VCaP (cell line): ENCODE measurements at regions not wholly inside any gene's neighbourhood (a gene's known extent, or its start where the extent isn't known, plus 50 kb on each side); places are given as distances from the start of the nearest gene placed in this dataset.
"Not testable (repeated sequence)": the region's sequence is repeated elsewhere in the genome, so short reads cannot be mapped to it uniquely, and the experiment has no call there.

ENCODE experiments used
- H3K27ac ChIP-seq: fragments of 450-650 bp; 2 replicates; pipeline ENCODE4 v1.5.1; 2017
- CTCF ChIP-seq: fragments of 450-650 bp; conservative IDR thresholded peaks from 2 replicates; pipeline ENCODE4 v1.5.1; 2017; ENCODE audit warnings: mild to moderate bottlenecking, moderate library complexity

GRCh38 chr5:12865529-12865928 is 961.3 kb upstream of the CTNND2 start:
- H3K27ac ChIP-seq, result no peak overlapping the region
- no peak for TF ChIP-seq CTCF

DNA sequence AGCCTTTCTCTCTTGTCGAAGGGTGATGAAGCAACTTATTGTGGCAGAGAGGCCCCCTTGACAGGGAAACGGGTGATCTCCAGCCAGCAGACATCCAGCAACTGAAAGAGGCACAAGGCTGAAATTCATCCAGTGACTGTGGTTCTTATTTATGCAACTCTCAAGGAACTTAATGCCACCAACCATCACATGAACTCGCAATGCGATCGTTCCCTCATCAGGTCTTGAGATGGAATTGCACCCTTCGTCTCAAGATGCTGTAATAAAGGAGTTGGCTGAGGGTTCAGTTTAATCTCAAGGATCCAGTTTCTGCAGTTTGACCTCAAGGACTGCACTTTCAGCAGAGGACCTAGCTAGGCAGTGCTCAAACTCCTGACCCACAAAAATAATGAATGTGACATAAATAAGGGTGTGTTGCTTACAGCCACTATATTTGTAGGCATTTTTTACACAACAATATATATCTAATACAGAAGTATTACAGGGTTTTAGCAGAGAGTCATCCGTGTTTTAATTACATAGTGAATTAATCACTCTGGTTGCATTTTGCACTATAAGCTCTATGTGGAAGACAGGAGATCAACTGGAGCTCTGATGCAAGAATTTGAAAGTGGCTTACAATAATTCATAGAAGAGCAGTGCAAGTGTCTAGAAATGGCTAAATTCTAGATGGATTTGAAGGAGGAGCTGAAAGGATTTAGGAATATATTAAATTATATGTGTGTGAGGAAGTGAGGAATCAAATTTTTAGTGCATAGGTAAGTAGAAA is 957.8 kb upstream of the CTNND2 start:
- no peak overlapping the region for H3K27ac ChIP-seq
- TF ChIP-seq CTCF, result no peak

DNA sequence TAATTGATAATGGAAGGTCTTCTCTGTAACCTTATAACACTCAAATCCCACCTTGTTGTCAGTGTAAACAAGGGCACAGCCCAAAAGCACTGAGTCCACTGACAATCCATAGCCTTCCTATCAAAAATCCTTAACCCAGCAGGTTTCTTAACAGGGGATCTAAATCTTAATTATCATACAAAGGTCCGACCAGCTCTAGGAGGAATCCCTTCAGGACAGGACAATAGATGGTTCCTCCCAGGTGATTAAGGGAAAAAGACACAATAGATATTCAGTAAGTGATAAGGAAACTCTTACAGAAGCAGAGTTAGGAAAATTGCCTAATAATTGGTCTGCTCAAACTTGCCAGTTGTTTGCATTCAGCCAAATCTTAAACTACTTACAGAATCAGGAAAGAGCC is 951.9 kb upstream of the CTNND2 start:
- H3K27ac ChIP-seq, result not testable (repeated sequence)

DNA sequence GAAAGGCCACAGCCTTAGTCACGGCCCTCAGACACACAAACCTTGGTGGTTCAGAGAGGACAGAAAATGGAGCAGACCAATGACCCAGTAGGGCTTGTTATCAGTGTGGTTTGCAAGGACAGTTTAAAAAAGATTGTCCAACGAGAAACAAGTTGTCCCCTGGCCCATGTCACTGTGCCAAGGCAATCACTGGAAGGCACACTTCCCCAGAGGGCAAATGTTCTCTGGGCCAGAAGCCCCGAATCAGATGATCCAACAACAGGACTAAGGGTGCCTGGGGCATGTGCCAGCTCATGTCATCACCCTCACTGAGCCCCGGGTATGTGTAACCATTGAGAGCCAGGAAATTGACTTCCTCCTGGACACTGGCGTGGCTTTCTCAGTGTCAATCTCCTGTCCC is 950.1 kb upstream of the CTNND2 start:
- no peak for TF ChIP-seq CTCF
- no peak overlapping the region for H3K27ac ChIP-seq

DNA sequence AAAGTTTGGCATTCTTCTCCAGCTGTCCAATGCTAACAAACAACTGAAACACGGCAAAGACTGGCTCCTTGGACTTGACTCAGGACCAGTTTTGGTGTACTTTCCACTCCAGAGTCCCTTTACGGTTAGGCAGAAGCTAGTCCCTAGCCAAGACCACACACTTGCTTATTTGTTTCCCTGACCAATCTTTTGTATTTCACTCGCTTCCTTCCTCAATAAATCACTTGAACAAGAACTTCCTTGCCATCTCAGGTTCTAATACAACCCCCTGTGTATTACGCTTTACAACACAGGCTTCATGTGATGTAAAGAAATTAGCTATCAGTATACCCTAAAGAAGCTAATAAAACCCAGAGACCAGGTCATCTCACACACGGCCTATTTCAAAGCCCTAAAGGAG is 947.5 kb upstream of the CTNND2 start:
- no peak for TF ChIP-seq CTCF
- H3K27ac ChIP-seq, result no peak overlapping the region

DNA sequence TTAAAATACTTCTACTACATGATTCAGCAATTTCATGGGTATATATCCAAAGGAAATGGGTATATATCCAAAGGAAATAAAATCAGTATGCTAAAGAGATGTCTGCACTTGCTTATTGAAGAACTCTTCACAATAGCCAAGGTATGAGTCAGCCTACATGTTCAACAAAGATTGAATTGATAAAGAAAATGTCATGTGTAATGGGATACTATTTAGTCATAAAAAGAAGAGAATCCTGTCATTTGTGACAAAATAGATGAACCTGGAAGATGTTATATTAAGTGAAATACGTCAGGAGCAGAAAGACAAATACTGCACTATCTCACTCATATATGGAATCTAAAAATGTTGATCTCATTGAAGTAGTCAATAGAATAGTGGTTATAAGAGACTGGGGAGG is 944.5 kb upstream of the CTNND2 start:
- TF ChIP-seq CTCF, result no peak
- H3K27ac ChIP-seq, result no peak overlapping the region

DNA sequence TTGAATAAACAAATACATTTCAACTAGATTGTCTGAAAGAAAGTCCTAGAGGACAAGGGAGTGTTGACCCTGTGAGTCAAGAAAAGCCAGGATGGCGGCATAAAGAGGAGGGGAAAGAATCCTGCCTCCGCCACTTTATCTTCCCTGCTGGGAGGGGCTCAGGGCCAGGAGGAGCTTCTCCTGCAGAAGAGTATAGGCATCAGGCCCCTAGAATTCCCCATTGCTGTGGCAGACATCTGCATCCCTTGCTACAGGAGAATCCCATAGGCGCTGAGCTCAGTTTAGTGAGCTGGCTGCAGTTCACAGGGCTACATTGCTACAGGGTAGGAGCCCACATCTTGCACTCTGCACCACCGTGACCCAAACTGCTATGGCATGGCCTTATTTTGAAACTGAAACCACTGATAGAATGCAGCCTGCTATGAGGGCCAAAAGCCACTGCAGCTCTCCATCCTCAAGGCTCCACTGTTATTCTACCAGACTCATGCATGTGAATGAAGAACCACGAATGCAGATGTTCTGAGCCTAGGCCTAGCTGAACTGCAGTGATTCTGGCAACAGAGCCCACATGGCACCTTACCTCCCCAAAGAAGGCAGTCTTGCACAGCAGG is 941.4 kb upstream of the CTNND2 start:
- no peak for TF ChIP-seq CTCF
- no peak overlapping the region for H3K27ac ChIP-seq

- no peak for TF ChIP-seq CTCF
- H3K27ac ChIP-seq, result no peak overlapping the region
Observed at GRCh38 chr5:12840972-12841371, 936.7 kb upstream of the CTNND2 start.
